ENCODE measurements at regions not wholly inside any gene's neighbourhood (a gene's known extent, or its start where the extent isn't known, plus 50 kb on each side); places are given as distances from the start of the nearest gene placed in this dataset.

DNA sequence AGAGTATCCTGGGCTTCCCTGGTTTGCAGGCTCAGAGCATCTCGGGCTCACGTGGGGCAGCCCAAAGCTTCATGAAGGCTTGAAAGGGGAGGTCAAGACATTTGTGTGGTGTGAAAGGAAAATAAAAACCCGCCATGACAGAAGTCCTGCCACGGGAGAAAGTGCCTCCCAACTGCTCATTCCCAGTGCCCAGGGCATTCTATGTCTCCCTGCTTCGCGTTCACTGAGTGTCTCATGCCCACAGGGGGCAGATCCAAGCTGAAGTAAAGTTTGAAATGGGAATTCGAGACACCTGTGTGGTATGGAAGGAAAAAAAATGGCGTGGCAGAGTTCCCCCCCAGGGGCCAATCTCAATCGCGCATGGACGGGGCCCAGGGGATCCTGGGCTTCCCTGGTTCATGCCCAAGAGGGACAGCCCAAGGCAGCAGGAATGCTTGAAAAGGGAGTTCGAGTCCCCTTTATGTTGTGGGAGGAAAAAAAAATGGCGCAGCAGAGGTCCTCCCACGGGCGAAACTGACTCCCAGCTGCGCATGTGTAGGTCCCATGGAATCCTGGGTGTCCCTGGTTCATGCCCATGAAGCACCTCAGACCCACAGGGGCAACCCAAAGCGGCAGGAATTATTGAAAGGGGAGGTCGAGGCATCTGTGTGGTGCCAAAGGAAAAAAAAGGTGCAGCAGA, 576.7 kb downstream of the ALG10 start:
- no peak overlapping the region for H3K4me3 ChIP-seq (ENCODE audit: control insufficient read depth, low read depth, low read length)
- TF ChIP-seq, protein P1, sequence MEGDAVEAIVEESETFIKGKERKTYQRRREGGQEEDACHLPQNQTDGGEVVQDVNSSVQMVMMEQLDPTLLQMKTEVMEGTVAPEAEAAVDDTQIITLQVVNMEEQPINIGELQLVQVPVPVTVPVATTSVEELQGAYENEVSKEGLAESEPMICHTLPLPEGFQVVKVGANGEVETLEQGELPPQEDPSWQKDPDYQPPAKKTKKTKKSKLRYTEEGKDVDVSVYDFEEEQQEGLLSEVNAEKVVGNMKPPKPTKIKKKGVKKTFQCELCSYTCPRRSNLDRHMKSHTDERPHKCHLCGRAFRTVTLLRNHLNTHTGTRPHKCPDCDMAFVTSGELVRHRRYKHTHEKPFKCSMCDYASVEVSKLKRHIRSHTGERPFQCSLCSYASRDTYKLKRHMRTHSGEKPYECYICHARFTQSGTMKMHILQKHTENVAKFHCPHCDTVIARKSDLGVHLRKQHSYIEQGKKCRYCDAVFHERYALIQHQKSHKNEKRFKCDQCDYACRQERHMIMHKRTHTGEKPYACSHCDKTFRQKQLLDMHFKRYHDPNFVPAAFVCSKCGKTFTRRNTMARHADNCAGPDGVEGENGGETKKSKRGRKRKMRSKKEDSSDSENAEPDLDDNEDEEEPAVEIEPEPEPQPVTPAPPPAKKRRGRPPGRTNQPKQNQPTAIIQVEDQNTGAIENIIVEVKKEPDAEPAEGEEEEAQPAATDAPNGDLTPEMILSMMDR (conservative IDR thresholded peaks at IDR 0.05; ENCODE audit: control insufficient read depth, insufficient read depth, low read depth, low read length), result no peak
- no peak for DNase-seq (ENCODE audit: low read depth)

DNA sequence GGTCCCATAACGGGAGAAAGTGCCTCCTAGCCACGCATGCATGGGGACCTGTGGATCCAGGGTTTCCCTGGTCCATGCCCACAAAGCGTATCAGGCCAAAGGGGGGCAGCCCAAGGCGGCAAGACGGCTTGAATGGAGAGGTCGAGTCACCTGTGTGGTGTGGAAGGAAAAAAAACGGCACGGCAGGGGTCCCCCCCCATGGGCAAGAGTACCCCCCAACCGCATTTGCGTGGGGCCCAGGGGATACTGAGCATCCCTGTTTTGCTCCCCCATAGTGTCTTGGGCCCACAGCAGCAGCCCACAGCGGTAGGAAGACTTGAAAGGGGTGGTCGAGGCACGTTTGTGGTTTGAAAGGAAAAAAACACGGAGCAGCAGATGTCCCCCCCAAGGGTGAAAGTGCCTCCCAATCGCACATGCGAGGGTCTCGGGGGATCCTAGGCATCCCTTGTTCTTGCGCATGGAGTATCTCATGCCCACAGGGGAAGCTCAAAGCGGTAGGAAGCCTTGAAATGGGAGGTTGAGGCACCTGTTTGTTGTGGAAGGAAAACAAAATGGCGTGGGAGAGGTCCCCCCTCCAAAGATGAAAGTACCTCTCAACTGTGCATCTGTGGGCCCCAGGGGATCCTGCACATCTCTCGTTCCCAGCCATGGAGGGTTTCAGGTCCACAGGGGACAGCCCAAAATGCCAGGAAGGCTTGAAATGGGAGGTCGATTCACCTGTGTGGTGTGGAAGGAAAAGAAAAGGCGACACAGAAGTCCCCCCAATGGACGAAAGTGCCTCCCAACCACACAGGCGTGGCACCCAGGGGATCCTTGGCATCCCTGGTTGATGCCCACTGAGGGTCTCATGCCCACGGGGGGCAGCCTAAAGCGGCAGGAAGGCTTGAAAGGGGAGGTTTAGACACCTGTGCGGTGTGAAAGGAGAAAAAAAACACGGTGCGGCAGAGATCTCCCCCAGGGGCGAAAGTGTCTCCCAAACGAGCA, 577.5 kb downstream of the ALG10 start:
- DNase-seq (ENCODE audit: low read depth), result no peak
- no peak overlapping the region for H3K4me3 ChIP-seq (ENCODE audit: control insufficient read depth, low read depth, low read length)
- TF ChIP-seq, protein P1 (conservative IDR thresholded peaks at IDR 0.05; ENCODE audit: control insufficient read depth, insufficient read depth, low read depth, low read length), result no peak

DNA sequence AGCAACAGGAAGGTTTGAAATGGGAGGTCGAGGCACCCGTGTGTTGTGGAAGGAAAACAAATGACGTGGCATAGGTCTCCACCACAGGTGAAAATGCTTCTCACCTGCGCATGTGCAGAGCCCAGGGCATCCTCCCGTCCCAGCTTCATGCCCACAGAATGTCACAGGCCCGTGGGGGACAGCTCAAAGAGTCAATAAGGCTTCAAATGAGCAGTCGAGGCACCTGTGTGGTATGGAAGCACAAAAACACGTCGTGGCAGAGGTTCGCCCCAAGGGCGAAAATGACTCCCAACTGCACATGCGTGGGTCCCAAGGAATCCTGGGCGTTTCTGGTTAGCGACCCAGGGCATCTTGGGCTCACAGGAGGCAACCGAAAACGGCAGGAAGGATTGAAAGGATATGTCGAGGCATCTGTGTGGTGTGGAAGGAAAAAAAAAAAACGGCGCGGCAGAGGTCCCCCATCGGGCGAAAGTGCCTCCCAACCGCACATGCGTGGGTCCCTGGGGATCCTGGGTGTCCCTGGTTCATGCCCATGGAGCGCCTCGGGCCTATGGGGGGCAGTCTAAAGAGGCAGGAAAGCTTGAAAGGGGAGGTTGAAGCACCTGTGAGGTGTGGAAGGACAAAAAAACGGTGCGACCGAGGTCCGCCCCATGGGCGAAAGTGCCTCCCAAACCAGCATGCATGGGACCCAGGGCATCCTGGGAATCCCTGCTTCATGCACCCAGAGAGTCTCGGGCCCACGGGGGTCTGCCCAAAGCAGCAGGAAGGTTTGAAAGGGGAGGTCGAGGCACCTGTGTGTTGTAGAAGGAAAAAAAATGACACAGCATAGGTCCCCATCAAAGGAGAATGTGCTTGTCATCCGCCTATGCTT, 578.5 kb downstream of the ALG10 start:
- no peak for DNase-seq (ENCODE audit: low read depth)
- TF ChIP-seq, protein P1 (conservative IDR thresholded peaks at IDR 0.05; ENCODE audit: control insufficient read depth, insufficient read depth, low read depth, low read length), result no peak
- no peak overlapping the region for H3K4me3 ChIP-seq (ENCODE audit: control insufficient read depth, low read depth, low read length)

GRCh38 chr12:34601689-34602088, 579.4 kb downstream of the ALG10 start:
- TF ChIP-seq, protein P1 (conservative IDR thresholded peaks at IDR 0.05; ENCODE audit: control insufficient read depth, insufficient read depth, low read depth, low read length), result no peak
- DNase-seq (ENCODE audit: low read depth), result no peak
- H3K4me3 ChIP-seq (ENCODE audit: control insufficient read depth, low read depth, low read length), result no peak overlapping the region

DNA sequence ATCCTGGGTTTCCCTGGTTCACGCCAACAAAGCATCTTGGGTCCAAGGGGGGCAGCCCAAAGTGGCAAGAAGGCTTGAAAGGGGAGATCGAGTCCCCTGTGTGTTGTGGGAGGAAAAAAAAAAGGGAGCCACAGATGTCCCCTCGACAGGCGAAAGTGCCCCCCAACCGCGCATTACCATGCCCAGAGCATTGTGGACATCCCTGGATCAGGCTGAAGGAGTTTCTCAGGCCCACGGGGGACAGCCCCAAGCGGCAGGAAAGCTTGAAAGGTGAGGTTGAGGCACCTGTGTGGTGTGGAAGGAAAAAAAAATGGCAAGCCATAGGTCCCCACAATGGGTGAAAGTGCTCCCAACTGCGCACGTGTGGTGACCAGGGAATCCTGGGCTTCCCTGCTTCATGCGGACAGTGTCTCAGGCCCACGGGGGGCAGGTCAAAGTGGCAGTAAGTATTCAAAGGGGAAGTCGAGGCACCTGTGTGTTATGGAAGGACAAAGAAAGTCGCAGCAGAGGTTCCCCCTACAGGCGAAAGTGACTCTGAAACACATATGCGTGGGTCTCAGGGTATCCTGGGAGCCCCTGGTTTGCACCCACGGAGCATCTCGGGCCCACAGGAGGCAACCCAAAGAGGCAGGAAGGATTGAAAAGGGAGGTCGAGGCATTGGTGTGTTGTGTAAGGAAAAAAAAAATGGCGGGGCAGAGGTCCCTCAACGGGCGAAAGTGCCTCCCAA, 580.1 kb downstream of the ALG10 start:
- H3K4me3 ChIP-seq (ENCODE audit: control insufficient read depth, low read depth, low read length), result no peak overlapping the region
- DNase-seq (ENCODE audit: low read depth), result no peak
- TF ChIP-seq, protein P1 (conservative IDR thresholded peaks at IDR 0.05; ENCODE audit: control insufficient read depth, insufficient read depth, low read depth, low read length), result no peak

All from fibroblast of mammary gland (primary cell).